ENCODE measurements at regions not wholly inside any gene's neighbourhood (a gene's known extent, or its start where the extent isn't known, plus 50 kb on each side); places are given as distances from the start of the nearest gene placed in this dataset.

GRCh38 chr1:200345520-200345919 is 64.3 kb downstream of the ZNF281 start:
- no peaks in the 10 kb centered on the region for H3K23me2 ChIP-seq (ENCODE audit: low read depth, low read length)
- no peak overlapping the region for H3K14ac ChIP-seq (ENCODE audit: insufficient read length)
- WGBS, 2 experiments (ENCODE audit: extremely low coverage in 1 of 2, insufficient coverage in 1 of 2, insufficient read length in 1 of 2, insufficient replicate concordance in 2 of 2, low coverage in 1 of 2, low lambda C conversion rate in 2 of 2, missing lambda C conversion rate in 1 of 2) = 81% methylated on average over 4 of the region's 4 CpGs; no CpG with 5 or more reads in 1 of the 2 experiments
- no peaks in the 10 kb centered on the region for H3K79me1 ChIP-seq (ENCODE audit: low read depth, low read length)
- no peaks in the 10 kb centered on the region for H3K36me3 ChIP-seq (ENCODE audit: control insufficient read depth in 2 of 4, insufficient read depth in 4 of 4, low read length in 3 of 4)
- POLR2A ChIA-PET (ENCODE audit: partially characterized antibody) = no interaction called here
- TF ChIP-seq E2F6 (IDR thresholded peaks at IDR 0.05) (no peak), BCL11A (IDR thresholded peaks at IDR 0.05; ENCODE audit: low read depth in 2 of 2, low read length in 2 of 2) (no peak), KDM4A (IDR thresholded peaks at IDR 0.05; ENCODE audit: low read depth, low read length, severe bottlenecking) (no peak), ATF2 (IDR thresholded peaks at IDR 0.05; ENCODE audit: low read length) (no peak), CBX5 (IDR thresholded peaks at IDR 0.05; ENCODE audit: low read depth, low read length) (no peak), SIX5 (IDR thresholded peaks at IDR 0.05; ENCODE audit: low read depth, low read length) (no peak), BACH1 (IDR thresholded peaks at IDR 0.05; ENCODE audit: low read length) (no peak), SIRT6 (IDR thresholded peaks at IDR 0.05; ENCODE audit: low read length) (no peak), CBX8 (IDR thresholded peaks at IDR 0.05; ENCODE audit: borderline replicate concordance, low read depth, low read length) (no peak)
- no peak overlapping the region for H3K4me3 ChIP-seq (ENCODE audit: extremely low read depth in 1 of 4, insufficient read depth in 2 of 4, low read depth in 3 of 4, low read length in 4 of 4)
- peaks cover 0 to 4% (median 3%) of the 10 kb centered on the region in 4 experiments; a peak in 2 of 7 replicates for H3K4me1 ChIP-seq (replicated peaks in 1 of 4; ENCODE audit: control insufficient read depth in 3 of 4, insufficient read depth in 4 of 4, low read length in 3 of 4)
- H3K23ac ChIP-seq (ENCODE audit: insufficient read length) = no peak overlapping the region
- H3K79me2 ChIP-seq (ENCODE audit: control insufficient read depth in 1 of 2, insufficient read depth in 2 of 2, low read length in 2 of 2) = no peaks in the 10 kb centered on the region
- FAIRE-seq (no peak), DNase-seq (ENCODE audit: low read depth in 1 of 2, low spot score in 2 of 2) (no peak)
- no peak overlapping the region for H4K91ac ChIP-seq (replicated peaks; ENCODE audit: insufficient read length, low read length)
- CTCF ChIA-PET (ENCODE audit: partially characterized antibody) = no interaction called here
- no peak overlapping the region for H3K56ac ChIP-seq (replicated peaks; ENCODE audit: insufficient read length, low read depth, low read length)
- no peak overlapping the region for H3K4ac ChIP-seq (replicated peaks; ENCODE audit: insufficient read length, low read depth, low read length)
- no peak overlapping the region for H2BK120ac ChIP-seq (replicated peaks; ENCODE audit: low read depth, low read length)
- no peaks in the 10 kb centered on the region for H4K20me1 ChIP-seq (replicated peaks in 1 of 2; ENCODE audit: control insufficient read depth in 1 of 2, insufficient read depth in 2 of 2, low read length in 2 of 2)
- H3K4me2 ChIP-seq (ENCODE audit: insufficient read depth in 1 of 2, low read depth in 2 of 2, low read length in 2 of 2) = no peak overlapping the region
- no peak overlapping the region for H3K18ac ChIP-seq (ENCODE audit: extremely low read depth, low read length)
- H2AFZ ChIP-seq (ENCODE audit: low read length) = no peak overlapping the region
- H3K9ac ChIP-seq (replicated peaks in 1 of 4; ENCODE audit: extremely low read depth in 1 of 4, low read depth in 3 of 4, low read length in 3 of 4) = no peak overlapping the region
- no peaks in the 10 kb centered on the region for H3K9me3 ChIP-seq (ENCODE audit: insufficient read depth in 2 of 2, low read depth in 1 of 2, low read length in 1 of 2)
- H2AK5ac ChIP-seq (ENCODE audit: low read depth, low read length) = no peak overlapping the region
- H3K27ac ChIP-seq (ENCODE audit: low read depth, low read length) = no peak overlapping the region
- no peaks in the 10 kb centered on the region for H3K27me3 ChIP-seq (replicated peaks in 1 of 4; ENCODE audit: control insufficient read depth in 3 of 4, extremely low read depth in 1 of 4, insufficient read depth in 3 of 4, low read length in 3 of 4)
- H2BK20ac ChIP-seq (ENCODE audit: low read length) = no peak overlapping the region
- H4K5ac ChIP-seq (ENCODE audit: insufficient read length, low read depth, low read length) = no peak overlapping the region
- no peak overlapping the region for H4K8ac ChIP-seq (ENCODE audit: extremely low read depth, insufficient read depth, low read length)
- H2BK12ac ChIP-seq (ENCODE audit: low read depth, low read length) = no peak overlapping the region
- no peak overlapping the region for H2BK5ac ChIP-seq (ENCODE audit: low read depth, low read length)
- no peak overlapping the region for H2BK15ac ChIP-seq (ENCODE audit: low read length)

Data from H1 (cell line).